ENCODE measurements at regions not wholly inside any gene's neighbourhood (a gene's known extent, or its start where the extent isn't known, plus 50 kb on each side); places are given as distances from the start of the nearest gene placed in this dataset.

DNA sequence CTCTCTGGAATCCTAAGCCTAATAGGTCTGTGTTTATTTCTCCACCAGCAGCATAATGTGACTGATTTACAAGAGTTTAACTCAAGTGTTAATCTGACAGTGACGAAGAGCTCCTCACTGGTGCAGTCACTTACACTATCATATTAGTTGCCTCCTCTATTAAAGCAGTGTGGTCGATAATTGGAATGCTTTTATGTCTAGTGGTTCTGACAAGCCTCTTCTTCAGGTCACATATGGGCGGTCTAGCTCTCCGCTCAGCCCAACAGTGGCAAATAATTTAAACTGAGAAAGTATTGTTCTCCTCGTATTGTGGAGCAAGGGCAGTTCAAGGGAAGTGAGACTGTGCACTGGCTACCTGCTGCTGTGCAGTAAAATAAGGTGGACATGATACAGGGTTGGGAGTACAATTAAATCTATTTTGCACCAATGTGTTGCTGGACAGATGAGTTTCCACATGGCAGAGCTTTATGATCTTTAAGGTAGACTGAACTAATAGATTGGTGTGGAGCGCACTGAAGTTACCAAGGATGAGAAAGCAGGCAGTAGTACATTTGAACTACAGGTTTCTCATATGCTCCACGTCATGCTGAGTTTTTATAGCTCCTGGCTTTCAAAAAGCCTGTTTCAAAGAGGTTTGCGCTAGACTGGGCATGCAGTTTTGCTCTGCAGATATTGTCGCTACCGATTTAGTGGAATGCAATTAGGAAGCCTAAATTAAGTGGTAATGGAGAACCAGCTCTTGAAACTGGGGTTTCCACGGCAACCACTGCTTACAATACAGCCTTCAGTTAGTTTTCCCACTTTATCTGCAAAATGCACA, 151.7 kb upstream of the POU3F3 start:
- TF ChIP-seq TCF12 (IDR thresholded peaks at IDR 0.05; ENCODE audit: low read depth) (no peak), RAD21 (IDR thresholded peaks at IDR 0.05; ENCODE audit: low read depth) (no peak), USF1 (IDR thresholded peaks at IDR 0.05) (no peak), CREB1 (IDR thresholded peaks at IDR 0.05; ENCODE audit: low read depth) (no peak)
- TF ChIP-seq, protein P1, sequence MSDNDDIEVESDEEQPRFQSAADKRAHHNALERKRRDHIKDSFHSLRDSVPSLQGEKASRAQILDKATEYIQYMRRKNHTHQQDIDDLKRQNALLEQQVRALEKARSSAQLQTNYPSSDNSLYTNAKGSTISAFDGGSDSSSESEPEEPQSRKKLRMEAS (IDR thresholded peaks at IDR 0.05), result no peak

GRCh38 chr2:104703669-104704068, 150.2 kb upstream of the POU3F3 start:
- TF ChIP-seq EP300 (IDR thresholded peaks at IDR 0.05; ENCODE audit: borderline replicate concordance) (no peak), EGR1 (IDR thresholded peaks at IDR 0.05) (no peak), ZBTB7A (IDR thresholded peaks at IDR 0.05; ENCODE audit: low read depth) (no peak), RAD21 (IDR thresholded peaks at IDR 0.05; ENCODE audit: low read depth) (no peak), TCF12 (IDR thresholded peaks at IDR 0.05; ENCODE audit: low read depth) (no peak)
- TF ChIP-seq, protein P1 (IDR thresholded peaks at IDR 0.05), result no peak

- TF ChIP-seq, protein P1 (IDR thresholded peaks at IDR 0.05), result no peak
- TF ChIP-seq TCF12 (IDR thresholded peaks at IDR 0.05; ENCODE audit: low read depth) (no peak), EP300 (IDR thresholded peaks at IDR 0.05; ENCODE audit: borderline replicate concordance) (no peak), YY1 (IDR thresholded peaks at IDR 0.05; ENCODE audit: low read depth) (no peak), FOXM1 (IDR thresholded peaks at IDR 0.05; ENCODE audit: borderline replicate concordance, low read depth) (no peak), ZBTB7A (IDR thresholded peaks at IDR 0.05; ENCODE audit: low read depth) (no peak), TEAD4 (IDR thresholded peaks at IDR 0.05) (no peak), CEBPB (IDR thresholded peaks at IDR 0.05) (no peak), NFIC (IDR thresholded peaks at IDR 0.05) (no peak), CREB1 (IDR thresholded peaks at IDR 0.05; ENCODE audit: low read depth) (no peak), TAF1 (IDR thresholded peaks at IDR 0.05; ENCODE audit: low read depth) (no peak), EGR1 (IDR thresholded peaks at IDR 0.05) (no peak), RAD21 (IDR thresholded peaks at IDR 0.05; ENCODE audit: low read depth) (no peak)
- TF ChIP-seq, protein P2, sequence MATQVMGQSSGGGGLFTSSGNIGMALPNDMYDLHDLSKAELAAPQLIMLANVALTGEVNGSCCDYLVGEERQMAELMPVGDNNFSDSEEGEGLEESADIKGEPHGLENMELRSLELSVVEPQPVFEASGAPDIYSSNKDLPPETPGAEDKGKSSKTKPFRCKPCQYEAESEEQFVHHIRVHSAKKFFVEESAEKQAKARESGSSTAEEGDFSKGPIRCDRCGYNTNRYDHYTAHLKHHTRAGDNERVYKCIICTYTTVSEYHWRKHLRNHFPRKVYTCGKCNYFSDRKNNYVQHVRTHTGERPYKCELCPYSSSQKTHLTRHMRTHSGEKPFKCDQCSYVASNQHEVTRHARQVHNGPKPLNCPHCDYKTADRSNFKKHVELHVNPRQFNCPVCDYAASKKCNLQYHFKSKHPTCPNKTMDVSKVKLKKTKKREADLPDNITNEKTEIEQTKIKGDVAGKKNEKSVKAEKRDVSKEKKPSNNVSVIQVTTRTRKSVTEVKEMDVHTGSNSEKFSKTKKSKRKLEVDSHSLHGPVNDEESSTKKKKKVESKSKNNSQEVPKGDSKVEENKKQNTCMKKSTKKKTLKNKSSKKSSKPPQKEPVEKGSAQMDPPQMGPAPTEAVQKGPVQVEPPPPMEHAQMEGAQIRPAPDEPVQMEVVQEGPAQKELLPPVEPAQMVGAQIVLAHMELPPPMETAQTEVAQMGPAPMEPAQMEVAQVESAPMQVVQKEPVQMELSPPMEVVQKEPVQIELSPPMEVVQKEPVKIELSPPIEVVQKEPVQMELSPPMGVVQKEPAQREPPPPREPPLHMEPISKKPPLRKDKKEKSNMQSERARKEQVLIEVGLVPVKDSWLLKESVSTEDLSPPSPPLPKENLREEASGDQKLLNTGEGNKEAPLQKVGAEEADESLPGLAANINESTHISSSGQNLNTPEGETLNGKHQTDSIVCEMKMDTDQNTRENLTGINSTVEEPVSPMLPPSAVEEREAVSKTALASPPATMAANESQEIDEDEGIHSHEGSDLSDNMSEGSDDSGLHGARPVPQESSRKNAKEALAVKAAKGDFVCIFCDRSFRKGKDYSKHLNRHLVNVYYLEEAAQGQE (IDR thresholded peaks at IDR 0.05; ENCODE audit: low read depth), result no peak
Observed at GRCh38 chr2:104704496-104705245, 149.2 kb upstream of the POU3F3 start.

- TF ChIP-seq, protein P2 (IDR thresholded peaks at IDR 0.05; ENCODE audit: low read depth), result no peak
- no peak for TF ChIP-seq TEAD4 (IDR thresholded peaks at IDR 0.05)
- no peak for TF ChIP-seq FOXM1 (IDR thresholded peaks at IDR 0.05; ENCODE audit: borderline replicate concordance, low read depth)
- TF ChIP-seq ZBTB7A (IDR thresholded peaks at IDR 0.05; ENCODE audit: low read depth), result no peak
- no peak for TF ChIP-seq EP300 (IDR thresholded peaks at IDR 0.05; ENCODE audit: borderline replicate concordance)
- no peak for TF ChIP-seq TAF1 (IDR thresholded peaks at IDR 0.05; ENCODE audit: low read depth)
- TF ChIP-seq NFIC (IDR thresholded peaks at IDR 0.05), result no peak
- TF ChIP-seq CREB1 (IDR thresholded peaks at IDR 0.05; ENCODE audit: low read depth), result no peak
- TF ChIP-seq TCF12 (IDR thresholded peaks at IDR 0.05; ENCODE audit: low read depth), result no peak
- no peak for TF ChIP-seq USF1 (IDR thresholded peaks at IDR 0.05)
- TF ChIP-seq EGR1 (IDR thresholded peaks at IDR 0.05), result no peak
- TF ChIP-seq RAD21 (IDR thresholded peaks at IDR 0.05; ENCODE audit: low read depth), result no peak
- no peak for TF ChIP-seq CEBPB (IDR thresholded peaks at IDR 0.05)
- TF ChIP-seq, protein P1 (IDR thresholded peaks at IDR 0.05), result no peak
- no peak for TF ChIP-seq YY1 (IDR thresholded peaks at IDR 0.05; ENCODE audit: low read depth)
Observed at GRCh38 chr2:104707056-104707455, 146.9 kb upstream of the POU3F3 start.

DNA sequence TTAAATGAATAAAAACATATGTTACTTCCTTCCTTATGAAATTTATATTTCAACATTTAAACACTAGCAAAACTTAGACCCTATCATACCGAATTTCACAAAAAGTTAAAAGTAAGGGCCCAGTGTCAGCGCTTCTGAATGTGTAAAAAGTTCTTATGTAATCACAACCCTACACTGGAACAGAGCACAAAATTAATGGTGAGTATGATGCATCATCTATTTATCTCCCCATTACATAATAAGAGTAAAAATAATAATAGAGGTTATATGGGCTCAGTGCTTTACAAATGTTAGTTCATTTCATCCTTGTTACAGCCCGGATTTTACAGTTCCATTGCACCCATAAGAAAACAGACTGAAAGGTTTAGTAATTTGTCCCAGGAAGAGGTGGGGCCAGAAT, 144.9 kb upstream of the POU3F3 start:
- no peak for TF ChIP-seq RAD21 (IDR thresholded peaks at IDR 0.05; ENCODE audit: low read depth)
- TF ChIP-seq, protein P2 (IDR thresholded peaks at IDR 0.05; ENCODE audit: low read depth), result no peak
- TF ChIP-seq FOXM1 (IDR thresholded peaks at IDR 0.05; ENCODE audit: borderline replicate concordance, low read depth), result no peak
- TF ChIP-seq EP300 (IDR thresholded peaks at IDR 0.05; ENCODE audit: borderline replicate concordance), result no peak
- TF ChIP-seq TCF12 (IDR thresholded peaks at IDR 0.05; ENCODE audit: low read depth), result no peak
- TF ChIP-seq EGR1 (IDR thresholded peaks at IDR 0.05), result no peak
- TF ChIP-seq, protein P1 (IDR thresholded peaks at IDR 0.05), result no peak
- no peak for TF ChIP-seq USF1 (IDR thresholded peaks at IDR 0.05)
- TF ChIP-seq TEAD4 (IDR thresholded peaks at IDR 0.05), result no peak
- TF ChIP-seq NFIC (IDR thresholded peaks at IDR 0.05), result no peak
- TF ChIP-seq CEBPB (IDR thresholded peaks at IDR 0.05), result no peak
- TF ChIP-seq CREB1 (IDR thresholded peaks at IDR 0.05; ENCODE audit: low read depth), result no peak
